ENCODE measurements at regions not wholly inside any gene's neighbourhood (a gene's known extent, or its start where the extent isn't known, plus 50 kb on each side); places are given as distances from the start of the nearest gene placed in this dataset.
A peak's percentile ranks its signal among the peaks of the same experiment; 100 is the strongest.

DNA sequence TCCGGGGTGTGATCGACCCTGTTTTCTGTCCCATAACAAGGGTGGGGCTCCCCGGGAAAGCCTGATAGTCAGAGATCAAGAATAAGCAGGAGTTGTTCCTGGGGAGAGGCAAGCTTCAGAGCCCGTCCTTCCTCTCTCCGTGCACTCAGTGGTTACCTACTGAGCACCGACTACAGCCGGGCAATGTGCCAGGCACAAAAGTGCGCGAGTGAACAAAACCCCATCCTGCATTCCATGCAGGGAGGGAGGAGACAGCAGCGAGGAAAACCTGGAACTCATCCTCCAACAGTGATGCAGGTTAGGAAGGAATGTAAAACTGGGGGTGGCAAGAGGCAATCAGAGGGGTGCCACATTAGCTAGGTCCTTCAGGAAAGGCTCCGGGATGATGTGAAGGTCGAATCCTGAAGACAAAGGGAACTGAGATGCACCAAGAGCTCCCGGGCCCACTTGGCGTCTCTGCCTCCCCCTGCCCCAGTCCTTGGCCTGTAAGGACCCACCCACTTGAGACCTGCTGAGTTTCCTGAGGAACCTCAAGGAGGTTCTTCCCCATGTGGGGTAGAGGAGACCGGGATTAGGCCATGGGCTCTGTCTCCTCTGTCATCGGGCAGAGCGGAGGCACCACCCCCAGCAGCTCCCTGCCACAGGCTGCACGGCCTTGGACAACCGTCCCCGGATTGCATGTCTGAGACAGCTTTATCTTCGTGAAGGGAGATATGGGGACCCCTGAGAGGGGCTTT, 198.2 kb downstream of the NDUFA10 start:
- DNase-seq (peak in 3 of 5 donors; percentile 15 to 48 (median 21)), ATAC-seq (no peak)
- intact Hi-C loops (cut with DNase I) = no loop called here
- TF ChIP-seq POLR2A (IDR thresholded peaks at IDR 0.05) (no peak), CTCF (IDR thresholded peaks at IDR 0.05) (no peak)
- Histone ChIP-seq H3K9me3 (no peaks in the 10 kb centered on the region), H3K27ac (no peak overlapping the region), H3K36me3 (no peaks in the 10 kb centered on the region), H3K4me3 (no peak overlapping the region), H3K4me1 (peaks cover 0 to 14% (median 4%) of the 10 kb centered on the region in 12 donors), H3K27me3 (peaks cover 0 to 23% (median 0%) of the 10 kb centered on the region in 9 donors)
- WGBS, 4 donors = 68 to 76% (median 72%) methylated on average over 21 of the region's 21 CpGs

GRCh38 chr2:239826376-239826775, 198.8 kb downstream of the NDUFA10 start:
- WGBS, 4 donors = 94 to 98% (median 96%) methylated on average over 13 of the region's 13 CpGs
- H3K27ac ChIP-seq = no peak overlapping the region
- DNase-seq (peak in 1 of 5 donors; percentile 2), ATAC-seq (no peak)
- peaks cover 0 to 10% (median 4%) of the 10 kb centered on the region in 12 donors for H3K4me1 ChIP-seq
- H3K27me3 ChIP-seq = peaks cover 0 to 28% (median 0%) of the 10 kb centered on the region in 9 donors
- TF ChIP-seq CTCF (IDR thresholded peaks at IDR 0.05) (no peak), POLR2A (IDR thresholded peaks at IDR 0.05) (no peak)
- intact Hi-C loops (cut with DNase I) = no loop called here
- H3K36me3 ChIP-seq = no peaks in the 10 kb centered on the region
- H3K4me3 ChIP-seq = no peak overlapping the region
- no peaks in the 10 kb centered on the region for H3K9me3 ChIP-seq

GRCh38 chr2:239825705-239825979, 199.5 kb downstream of the NDUFA10 start:
- peaks cover 0 to 6% (median 0%) of the 10 kb centered on the region in 12 donors for H3K4me1 ChIP-seq
- intact Hi-C loops (cut with DNase I) = no loop called here
- no peak for TF ChIP-seq POLR2A (IDR thresholded peaks at IDR 0.05)
- no peak overlapping the region for H3K4me3 ChIP-seq
- no peak overlapping the region for H3K27ac ChIP-seq
- H3K27me3 ChIP-seq = peaks cover 0 to 28% (median 0%) of the 10 kb centered on the region in 9 donors
- H3K36me3 ChIP-seq = no peaks in the 10 kb centered on the region
- ATAC-seq = no peak
- peak in 2 of 5 donors; percentile 4 to 8 for DNase-seq
- no peaks in the 10 kb centered on the region for H3K9me3 ChIP-seq
- WGBS, 4 donors = 85 to 91% (median 89%) methylated on average over 5 of the region's 5 CpGs

DNA sequence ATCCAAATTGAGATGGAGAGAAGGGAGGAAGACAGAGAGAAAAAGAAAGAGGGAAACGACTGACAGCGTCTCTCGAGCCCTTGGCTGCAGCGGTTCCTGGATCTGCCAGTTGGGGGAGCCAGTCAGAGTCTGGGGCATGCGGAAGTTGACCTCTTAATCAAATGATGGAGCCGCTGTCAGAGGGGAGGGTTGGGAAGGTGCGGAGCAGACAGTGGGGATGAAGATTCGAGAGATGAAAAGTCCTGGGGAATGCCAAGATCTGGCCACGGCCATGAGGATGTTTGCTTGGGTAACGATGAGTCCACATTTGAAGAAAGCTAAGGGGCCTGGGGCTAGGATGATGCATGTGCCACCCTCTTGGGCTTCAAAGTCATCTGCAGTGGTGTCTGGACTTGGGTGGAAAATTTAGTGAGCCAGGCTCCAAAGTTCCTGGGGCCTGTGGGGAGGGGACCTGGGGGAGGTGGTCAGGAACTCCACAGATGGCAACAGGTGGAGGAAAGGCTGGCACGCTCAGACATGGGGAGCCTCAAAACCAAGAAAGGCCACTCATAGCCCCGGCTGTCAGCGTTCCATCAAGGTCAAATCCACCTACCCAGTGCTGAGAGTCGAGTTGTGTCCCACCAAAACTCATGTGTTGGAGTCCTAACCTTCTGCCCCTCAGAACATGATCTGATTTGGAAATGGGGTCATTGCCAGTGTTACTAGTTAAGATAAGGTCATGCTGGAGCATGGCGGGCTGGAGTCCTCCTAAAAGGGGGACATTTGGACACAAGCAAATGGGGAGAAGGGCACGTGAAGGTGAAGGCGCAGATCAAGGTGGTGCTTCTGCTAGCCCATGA, 200.1 kb downstream of the NDUFA10 start:
- WGBS, 4 donors = 78 to 89% (median 83%) methylated on average over 17 of the region's 17 CpGs
- intact Hi-C loops (cut with DNase I) = no loop called here
- Histone ChIP-seq H3K27me3 (peaks cover 0 to 28% (median 0%) of the 10 kb centered on the region in 9 donors), H3K27ac (no peak overlapping the region), H3K4me3 (no peak overlapping the region), H3K9me3 (no peaks in the 10 kb centered on the region), H3K4me1 (peaks cover 0 to under 1% (median 0%) of the 10 kb centered on the region in 12 donors), H3K36me3 (no peaks in the 10 kb centered on the region)
- no peak for ATAC-seq
- TF ChIP-seq CTCF (IDR thresholded peaks at IDR 0.05) = no peak
- DNase-seq = peak in 3 of 5 donors; percentile 7 to 26 (median 7)
